Effector CD4-positive, alpha-beta T cell (primary cell): ENCODE measurements at regions not wholly inside any gene's neighbourhood (a gene's known extent, or its start where the extent isn't known, plus 50 kb on each side); places are given as distances from the start of the nearest gene placed in this dataset.

Experiments used
- DNase-seq: peaks from one replicate; pipeline ENCODE4 v3.0.0-alpha.2; 2020

GRCh38 chr12:13668880-13669279, 312.5 kb downstream of the GRIN2B start:
- no peak for DNase-seq

GRCh38 chr12:13666806-13667205, 314.6 kb downstream of the GRIN2B start:
- DNase-seq = no peak

- DNase-seq = no peak
Measured at GRCh38 chr12:13661005-13661887, 320.2 kb downstream of the GRIN2B start.

- no peak for DNase-seq
Measured at GRCh38 chr12:13654456-13654855, 326.9 kb downstream of the GRIN2B start.

GRCh38 chr12:13652105-13652504, 329.3 kb downstream of the GRIN2B start:
- DNase-seq = no peak

GRCh38 chr12:13635709-13636108, 345.7 kb downstream of the GRIN2B start:
- DNase-seq = no peak

GRCh38 chr12:13631873-13632272, 349.5 kb downstream of the GRIN2B start:
- no peak for DNase-seq

- no peak for DNase-seq
Measured at GRCh38 chr12:13630354-13630753, 351.0 kb downstream of the GRIN2B start.

- no peak for DNase-seq
Measured at GRCh38 chr12:13628067-13628466, 353.3 kb downstream of the GRIN2B start.

GRCh38 chr12:13627536-13627935, 353.9 kb downstream of the GRIN2B start:
- no peak for DNase-seq

GRCh38 chr12:13613297-13613696, 368.1 kb downstream of the GRIN2B start:
- no peak for DNase-seq

- no peak for DNase-seq
Measured at GRCh38 chr12:13609894-13610679, 371.3 kb downstream of the GRIN2B start.

- DNase-seq = no peak
Measured at GRCh38 chr12:13606290-13606689, 375.1 kb downstream of the GRIN2B start.

GRCh38 chr12:13603953-13604352, 377.4 kb downstream of the GRIN2B start:
- DNase-seq = no peak

- DNase-seq = no peak
Measured at GRCh38 chr12:13602172-13602571, 379.2 kb downstream of the GRIN2B start.

GRCh38 chr12:13599176-13599575, 382.2 kb downstream of the GRIN2B start:
- no peak for DNase-seq

- DNase-seq = no peak
Measured at GRCh38 chr12:13597837-13598236, 383.6 kb downstream of the GRIN2B start.

- DNase-seq = no peak
Measured at GRCh38 chr12:13597166-13597565, 384.2 kb downstream of the GRIN2B start.

GRCh38 chr12:13596714-13597113, 384.7 kb downstream of the GRIN2B start:
- no peak for DNase-seq

GRCh38 chr12:13595536-13596443, 385.6 kb downstream of the GRIN2B start:
- no peak for DNase-seq

GRCh38 chr12:13594731-13595514, 386.5 kb downstream of the GRIN2B start:
- no peak for DNase-seq
